HG03095 (cell line): ENCODE measurements at regions not wholly inside any gene's neighbourhood (a gene's known extent, or its start where the extent isn't known, plus 50 kb on each side); places are given as distances from the start of the nearest gene placed in this dataset.

ENCODE experiments used
- ATAC-seq: cut with Tn5 transposase; IDR thresholded peaks from one replicate; pipeline ENCODE4 v1.9.1; 2021; ENCODE audit warnings: moderate library complexity; ENCODE audit not compliant: unreplicated experiment

GRCh38 chr15:31545257-31545656 lies 218.6 kb downstream of the KLF13 start:
- ATAC-seq = no peak

GRCh38 chr15:31550211-31550977 lies 223.8 kb downstream of the KLF13 start:
- ATAC-seq = no peak

GRCh38 chr15:31551323-31551722 lies 224.7 kb downstream of the KLF13 start:
- no peak for ATAC-seq

- no peak for ATAC-seq
Measured at GRCh38 chr15:31552482-31553099, 226.0 kb downstream of the KLF13 start.

GRCh38 chr15:31554261-31554660 lies 227.6 kb downstream of the KLF13 start:
- no peak for ATAC-seq

GRCh38 chr15:31555022-31555421 lies 228.4 kb downstream of the KLF13 start:
- no peak for ATAC-seq

- ATAC-seq = no peak
Measured at GRCh38 chr15:31556494-31557150, 230.0 kb downstream of the KLF13 start.

- ATAC-seq = no peak
Measured at GRCh38 chr15:31557899-31558298, 231.3 kb downstream of the KLF13 start.

GRCh38 chr15:31558840-31559239 lies 232.2 kb downstream of the KLF13 start:
- no peak for ATAC-seq

GRCh38 chr15:31559786-31560185 lies 233.2 kb downstream of the KLF13 start:
- ATAC-seq = no peak

- no peak for ATAC-seq
Measured at GRCh38 chr15:31560643-31561042, 234.0 kb downstream of the KLF13 start.

GRCh38 chr15:31561156-31561555 lies 234.5 kb downstream of the KLF13 start:
- ATAC-seq = no peak

GRCh38 chr15:31563001-31563400 lies 236.4 kb downstream of the KLF13 start:
- ATAC-seq = no peak

- ATAC-seq = no peak
Measured at GRCh38 chr15:31563421-31563820, 236.8 kb downstream of the KLF13 start.

GRCh38 chr15:31567861-31568260 lies 241.2 kb downstream of the KLF13 start:
- no peak for ATAC-seq

GRCh38 chr15:31569836-31570235 lies 243.2 kb downstream of the KLF13 start:
- no peak for ATAC-seq

GRCh38 chr15:31570591-31570990 lies 244.0 kb downstream of the KLF13 start:
- ATAC-seq = no peak

GRCh38 chr15:31571676-31572075 lies 245.0 kb downstream of the KLF13 start:
- no peak for ATAC-seq

- no peak for ATAC-seq
Measured at GRCh38 chr15:31573759-31574158, 247.1 kb downstream of the KLF13 start.

- ATAC-seq = no peak
Measured at GRCh38 chr15:31574766-31575165, 248.1 kb downstream of the KLF13 start.

- ATAC-seq = no peak
Measured at GRCh38 chr15:31577108-31577507, 250.5 kb downstream of the KLF13 start.

GRCh38 chr15:31579282-31579681 lies 252.6 kb downstream of the KLF13 start:
- ATAC-seq = no peak
